Thymus (tissue), 11 donors: ENCODE measurements at regions not wholly inside any gene's neighbourhood (a gene's known extent, or its start where the extent isn't known, plus 50 kb on each side); places are given as distances from the start of the nearest gene placed in this dataset.

ENCODE experiments used
- DNase-seq, 9 donors: peaks; one replicate each; pipeline ENCODE4 v3.0.0-alpha.2; 2013; ENCODE audit warnings: low spot score in 9 of 9, low read depth in 6 of 9, missing footprints in 1 of 9
- H3K27ac ChIP-seq, 2 donors: one replicate each; pipeline ENCODE4 v1.5.1; 2013; ENCODE audit warnings: control low read depth in 1 of 2, low read depth in 1 of 2, low read length in 1 of 2, mild to moderate bottlenecking in 1 of 2, moderate library complexity in 1 of 2
- H3K27me3 ChIP-seq, 2 donors: one replicate each; pipeline ENCODE4 v1.5.1; 2013; ENCODE audit warnings: low read length in 1 of 2; ENCODE audit not compliant: control insufficient read depth in 2 of 2, insufficient read depth in 1 of 2
- H3K36me3 ChIP-seq, 2 donors: one replicate each; pipeline ENCODE4 v1.5.1; 2013; ENCODE audit warnings: low read length in 1 of 2, mild to moderate bottlenecking in 1 of 2, moderate library complexity in 1 of 2; ENCODE audit not compliant: control insufficient read depth in 2 of 2, insufficient read depth in 2 of 2
- H3K4me1 ChIP-seq, 2 donors: one replicate each; pipeline ENCODE4 v1.5.1; 2013; ENCODE audit warnings: low read length in 2 of 2; ENCODE audit not compliant: control insufficient read depth in 2 of 2, insufficient read depth in 2 of 2
- H3K4me3 ChIP-seq, 2 donors: one replicate each; pipeline ENCODE4 v1.5.1; 2013; ENCODE audit warnings: low read length in 2 of 2, control low read depth in 1 of 2, mild to moderate bottlenecking in 1 of 2
- H3K9me3 ChIP-seq, 2 donors: one replicate each; pipeline ENCODE4 v1.5.1; 2013; ENCODE audit warnings: low read length in 1 of 2, mild to moderate bottlenecking in 1 of 2; ENCODE audit not compliant: control insufficient read depth in 2 of 2, insufficient read depth in 1 of 2
- WGBS: extraction: QIAGEN DNeasy Blood & Tissue Kit; methylation state at CpG from one replicate; pipeline ENCODE4 v1.1.7; 2013; 5-methylcytosine and 5-hydroxymethylcytosine counted together
- donor health status: healthy.

DNA sequence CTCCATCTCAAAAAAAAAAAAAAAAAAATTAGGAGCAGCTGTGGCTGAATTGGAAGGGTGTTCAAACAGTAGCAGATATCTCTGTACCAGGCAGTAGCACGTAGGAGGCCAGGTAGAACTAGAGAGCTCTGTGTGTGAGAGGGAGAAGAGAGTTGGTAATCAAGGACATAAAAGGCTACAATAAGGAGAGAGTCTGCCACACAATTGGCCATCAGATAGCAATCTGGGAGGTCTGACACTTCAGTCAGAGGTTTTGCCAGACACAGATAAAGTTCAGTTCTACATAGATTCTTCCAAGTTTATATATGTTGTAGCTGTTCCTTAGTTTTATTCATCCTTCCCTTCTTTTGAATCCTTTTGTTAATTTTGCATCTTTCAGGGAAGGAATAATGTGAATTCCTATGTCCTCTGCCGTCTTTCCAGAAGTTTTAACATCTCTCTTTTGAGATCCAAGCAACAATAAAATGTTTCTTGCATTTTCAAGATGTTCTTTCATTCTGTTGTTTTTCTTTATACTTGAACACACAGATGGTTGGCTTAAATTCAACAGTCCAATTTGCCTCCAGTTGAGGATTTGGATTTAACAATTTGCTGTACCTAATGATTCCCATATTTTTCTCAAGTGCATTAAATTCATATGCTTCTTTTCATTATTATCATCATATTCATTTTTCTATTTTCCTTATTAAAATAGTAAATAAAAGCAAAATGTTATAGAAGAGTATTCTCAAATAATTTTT lies 600.3 kb upstream of the GCFC2 start:
- H3K36me3 ChIP-seq: no peaks in the 10 kb centered on the region
- H3K27me3 ChIP-seq: no peaks in the 10 kb centered on the region
- no peaks in the 10 kb centered on the region for H3K9me3 ChIP-seq
- H3K27ac ChIP-seq: no peak overlapping the region
- no peak for DNase-seq
- H3K4me3 ChIP-seq: no peak overlapping the region
- 89% methylated on average over 2 of the region's 2 CpGs for WGBS
- no peaks in the 10 kb centered on the region for H3K4me1 ChIP-seq

DNA sequence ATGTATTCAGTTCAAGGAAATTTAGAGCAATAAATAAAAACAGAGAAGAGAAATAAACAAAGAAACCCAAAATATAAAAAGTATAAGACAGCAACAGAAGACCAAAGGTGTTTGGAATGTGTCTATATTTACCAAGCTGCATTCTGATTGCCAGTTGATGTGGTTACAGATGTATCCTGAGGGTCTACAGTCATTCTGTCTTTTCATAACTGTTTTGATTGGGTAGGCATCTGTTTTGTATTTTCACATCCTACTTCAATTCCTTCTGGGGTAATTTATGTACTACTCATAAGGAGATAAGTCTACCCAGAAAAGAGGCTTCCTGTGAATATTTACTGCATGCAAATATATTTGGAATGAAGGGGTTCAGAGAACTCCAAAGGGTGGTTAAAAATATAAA lies 596.8 kb upstream of the GCFC2 start:
- Histone ChIP-seq H3K36me3 (no peaks in the 10 kb centered on the region), H3K4me1 (no peaks in the 10 kb centered on the region), H3K27me3 (no peaks in the 10 kb centered on the region), H3K4me3 (no peak overlapping the region), H3K27ac (no peak overlapping the region), H3K9me3 (no peaks in the 10 kb centered on the region)
- no peak for DNase-seq

DNA sequence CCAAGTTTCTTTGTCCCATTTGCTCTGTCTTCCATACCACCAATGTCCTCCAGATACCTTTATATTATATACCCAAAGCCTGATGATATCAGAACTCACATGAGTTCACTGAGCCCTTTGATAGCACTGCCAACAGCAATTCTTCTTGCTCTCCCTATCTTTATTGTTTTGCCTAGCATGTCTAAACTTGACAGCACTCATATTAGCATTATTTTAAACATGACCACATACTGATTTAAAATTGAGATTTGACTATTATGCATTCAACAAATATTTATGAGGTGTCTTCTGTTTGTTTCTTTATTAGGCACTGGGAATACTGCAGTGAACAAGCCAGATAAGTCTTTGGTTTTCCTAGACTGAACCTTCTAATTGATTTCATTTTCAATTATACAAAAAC lies 587.3 kb upstream of the GCFC2 start:
- no peak for DNase-seq
- Histone ChIP-seq H3K4me1 (no peaks in the 10 kb centered on the region), H3K4me3 (no peak overlapping the region), H3K27me3 (no peaks in the 10 kb centered on the region), H3K36me3 (no peaks in the 10 kb centered on the region), H3K27ac (no peak overlapping the region), H3K9me3 (no peaks in the 10 kb centered on the region)

DNA sequence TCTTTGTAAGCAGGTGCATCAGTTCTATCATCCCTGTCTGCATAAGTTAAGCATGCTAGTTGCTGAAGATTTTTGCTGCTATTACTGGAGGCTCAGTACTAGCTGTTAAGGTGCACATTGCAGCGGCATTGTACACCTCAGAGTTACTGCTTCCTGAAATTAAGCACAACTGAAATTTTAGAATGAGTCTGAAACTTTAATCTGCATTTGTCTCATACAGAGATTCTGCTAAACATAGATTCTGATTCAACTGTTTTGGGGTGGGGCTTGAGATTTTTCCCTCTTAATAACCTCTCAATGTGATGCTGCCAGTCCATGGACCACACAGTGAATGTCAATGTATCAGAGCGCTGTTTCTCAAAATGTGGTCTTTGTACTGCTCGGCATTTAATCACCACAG lies 585.7 kb upstream of the GCFC2 start:
- no peak overlapping the region for H3K4me3 ChIP-seq
- H3K36me3 ChIP-seq: no peaks in the 10 kb centered on the region
- no peaks in the 10 kb centered on the region for H3K9me3 ChIP-seq
- H3K27ac ChIP-seq: no peak overlapping the region
- H3K27me3 ChIP-seq: no peaks in the 10 kb centered on the region
- DNase-seq: no peak
- no peaks in the 10 kb centered on the region for H3K4me1 ChIP-seq
- 94% methylated on average over 3 of the region's 3 CpGs for WGBS

DNA sequence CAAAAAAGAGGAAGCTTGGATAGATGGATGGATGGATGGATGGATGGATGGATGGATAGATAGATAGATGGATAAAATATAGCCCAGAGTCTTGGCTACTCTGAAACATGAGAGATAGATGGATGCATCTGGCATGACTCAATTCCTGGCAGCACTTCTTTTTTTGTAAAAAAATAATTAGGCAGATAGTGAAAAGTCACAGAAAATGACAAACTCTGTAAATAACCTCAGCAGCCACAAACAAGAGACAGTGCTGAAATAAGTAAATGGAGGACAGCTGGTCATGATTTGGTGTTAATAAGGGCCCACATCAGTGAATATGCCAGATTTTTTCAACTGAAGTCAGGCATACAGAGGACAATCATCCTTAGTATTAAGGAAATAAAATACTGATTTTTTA lies 585.0 kb upstream of the GCFC2 start:
- no peak for DNase-seq
- H3K9me3 ChIP-seq: no peaks in the 10 kb centered on the region
- no peak overlapping the region for H3K4me3 ChIP-seq
- no peaks in the 10 kb centered on the region for H3K36me3 ChIP-seq
- no peaks in the 10 kb centered on the region for H3K27me3 ChIP-seq
- no peaks in the 10 kb centered on the region for H3K4me1 ChIP-seq
- no peak overlapping the region for H3K27ac ChIP-seq

DNA sequence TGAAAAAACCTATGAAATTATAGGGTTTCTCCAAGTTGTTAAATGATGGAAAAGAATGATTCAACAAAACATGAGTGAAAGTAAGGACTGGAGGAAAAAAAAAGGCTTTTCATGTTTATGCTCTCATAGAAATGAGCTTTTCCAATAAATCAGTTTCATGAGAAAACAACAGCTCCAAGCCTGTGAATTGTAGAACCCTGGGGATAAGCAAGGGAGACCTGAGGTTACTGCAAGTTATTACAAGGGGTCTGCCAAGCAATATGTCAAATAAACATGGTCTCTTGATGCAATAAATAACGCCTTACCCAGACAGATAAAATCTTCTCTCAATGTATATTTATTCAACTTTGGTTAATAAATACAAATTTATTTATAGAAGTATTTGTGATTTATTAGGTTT lies 577.9 kb upstream of the GCFC2 start:
- 90% methylated on average over 1 of the region's 1 CpG for WGBS

DNA sequence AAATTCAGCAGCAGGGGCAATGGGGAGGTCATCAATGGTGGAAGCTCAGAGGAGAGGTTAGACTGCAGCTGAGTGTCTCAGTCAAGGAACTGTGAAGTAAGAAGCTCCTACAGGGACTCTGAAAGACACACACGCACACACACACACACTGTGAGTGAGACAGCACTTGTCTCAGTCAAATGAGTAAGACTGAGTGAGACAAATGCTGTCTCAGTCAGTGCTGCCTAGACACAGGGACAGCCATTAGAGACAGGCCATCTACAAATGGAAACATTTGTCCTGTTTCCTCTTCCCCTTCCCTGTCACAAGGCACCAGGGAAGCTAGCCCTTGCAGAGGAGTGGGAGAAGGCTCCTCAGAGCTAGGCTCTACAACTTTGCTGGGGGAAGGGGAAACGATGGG lies 577.4 kb upstream of the GCFC2 start:
- Histone ChIP-seq H3K27me3 (no peaks in the 10 kb centered on the region), H3K27ac (no peak overlapping the region), H3K36me3 (no peaks in the 10 kb centered on the region), H3K9me3 (no peaks in the 10 kb centered on the region), H3K4me1 (no peaks in the 10 kb centered on the region), H3K4me3 (no peak overlapping the region)
- no peak for DNase-seq
- 83% methylated on average over 2 of the region's 2 CpGs for WGBS

More for the DNA sequence above, 577.9 kb upstream of the GCFC2 start:
- Histone ChIP-seq H3K9me3 (no peaks in the 10 kb centered on the region), H3K36me3 (no peaks in the 10 kb centered on the region), H3K4me1 (no peaks in the 10 kb centered on the region), H3K27me3 (no peaks in the 10 kb centered on the region), H3K4me3 (no peak overlapping the region), H3K27ac (no peak overlapping the region)
- DNase-seq: no peak

DNA sequence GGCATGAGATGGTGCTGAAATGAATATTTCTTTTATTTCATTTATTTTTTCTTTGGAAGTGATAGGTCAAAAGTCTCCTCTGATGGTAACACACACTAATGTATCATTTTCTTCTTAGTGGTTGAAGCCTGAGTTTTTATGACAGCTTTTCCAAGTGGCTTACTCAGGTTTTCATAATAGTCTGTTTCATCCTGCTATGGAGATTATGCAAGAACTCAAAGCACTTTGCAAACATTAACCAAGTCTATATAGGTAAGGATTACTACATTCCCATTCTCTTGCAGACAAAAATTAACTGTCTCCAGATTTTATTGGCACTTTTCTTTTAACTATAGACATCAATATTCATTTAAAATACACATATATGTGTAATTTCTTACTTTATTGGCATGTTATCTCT lies 572.6 kb upstream of the GCFC2 start:
- H3K4me3 ChIP-seq: no peak overlapping the region
- no peaks in the 10 kb centered on the region for H3K9me3 ChIP-seq
- no peaks in the 10 kb centered on the region for H3K36me3 ChIP-seq
- H3K27me3 ChIP-seq: no peaks in the 10 kb centered on the region
- no peak overlapping the region for H3K27ac ChIP-seq
- no peak for DNase-seq
- H3K4me1 ChIP-seq: no peaks in the 10 kb centered on the region

DNA sequence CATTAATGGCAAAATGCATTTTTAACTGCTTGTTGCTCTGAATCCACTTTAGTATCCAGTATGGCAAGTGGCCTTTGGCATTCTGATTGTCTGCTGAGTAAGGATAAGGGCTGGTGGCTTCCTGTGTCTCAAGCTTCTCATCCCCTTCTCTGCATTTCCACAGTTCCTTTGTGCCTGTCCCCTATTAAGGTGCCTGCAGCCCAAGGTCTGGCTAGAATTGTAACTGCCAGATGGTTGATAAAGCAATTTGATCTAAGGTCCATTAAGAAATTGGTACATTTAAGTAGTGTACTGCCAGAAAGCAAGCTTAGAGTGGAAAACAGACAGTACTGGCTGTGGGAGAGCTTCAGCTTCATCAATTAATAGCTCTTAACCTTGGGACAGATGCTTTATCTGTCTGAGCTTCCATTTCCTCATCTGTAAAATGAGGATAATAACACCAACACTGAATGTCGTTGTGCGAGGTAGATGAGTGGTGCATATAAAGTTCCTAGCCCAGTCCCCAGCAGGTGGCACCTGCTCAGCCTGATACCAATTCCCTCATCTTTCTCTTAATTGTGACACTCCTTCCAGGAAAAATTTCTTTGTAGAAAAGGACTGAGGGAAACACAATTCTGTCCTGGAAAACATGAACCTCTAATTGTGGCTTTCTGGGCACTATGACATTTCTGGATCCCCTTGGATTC lies 570.6 kb upstream of the GCFC2 start:
- no peak for DNase-seq
- H3K36me3 ChIP-seq: no peaks in the 10 kb centered on the region
- H3K27me3 ChIP-seq: no peaks in the 10 kb centered on the region
- WGBS: 73% methylated on average over 2 of the region's 2 CpGs
- H3K4me1 ChIP-seq: no peaks in the 10 kb centered on the region
- no peak overlapping the region for H3K4me3 ChIP-seq
- no peak overlapping the region for H3K27ac ChIP-seq
- no peaks in the 10 kb centered on the region for H3K9me3 ChIP-seq
